NCI-H1092 (cell line): ENCODE measurements at regions not wholly inside any gene's neighbourhood (a gene's known extent, or its start where the extent isn't known, plus 50 kb on each side); places are given as distances from the start of the nearest gene placed in this dataset.
"Not testable (repeated sequence)": the region's sequence is repeated elsewhere in the genome, so short reads cannot be mapped to it uniquely, and the experiment has no call there.

ENCODE experiments used
- DNase-seq: peaks from one replicate; lab custom pipeline; 2025; lab: John Stamatoyannopoulos, UW

GRCh38 chr2:149863227-149863626 lies 275.7 kb upstream of the MMADHC start:
- no peak for DNase-seq

GRCh38 chr2:149861034-149861433 lies 273.5 kb upstream of the MMADHC start:
- DNase-seq, result no peak

- DNase-seq, result no peak
Measured at GRCh38 chr2:149860276-149860921, 272.8 kb upstream of the MMADHC start.

GRCh38 chr2:149858901-149859634 lies 271.5 kb upstream of the MMADHC start:
- DNase-seq, result no peak

- no peak for DNase-seq
Measured at GRCh38 chr2:149858216-149858615, 270.6 kb upstream of the MMADHC start.

DNA sequence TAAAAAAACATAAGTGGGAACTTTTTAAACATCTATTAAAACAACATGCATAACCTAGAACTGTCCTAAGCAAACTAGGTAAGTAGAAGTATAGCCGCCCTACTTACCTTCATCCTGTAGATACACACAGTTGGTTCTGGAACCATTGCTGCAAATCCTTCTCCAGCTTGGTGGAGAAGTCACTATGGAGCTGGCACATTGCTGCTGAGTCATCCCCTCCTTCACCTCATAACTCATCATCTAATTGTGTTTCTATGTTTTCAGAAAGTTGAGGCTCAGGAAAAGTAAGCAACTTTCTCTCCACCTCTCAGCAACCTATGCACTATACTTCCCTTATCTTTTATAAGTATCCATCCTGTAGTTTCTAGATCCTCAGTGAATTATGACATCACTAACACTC lies 269.8 kb upstream of the MMADHC start:
- DNase-seq, result no peak

GRCh38 chr2:149855859-149856258 lies 268.3 kb upstream of the MMADHC start:
- DNase-seq, result not testable (repeated sequence)

GRCh38 chr2:149849591-149849990 lies 262.0 kb upstream of the MMADHC start:
- no peak for DNase-seq

DNA sequence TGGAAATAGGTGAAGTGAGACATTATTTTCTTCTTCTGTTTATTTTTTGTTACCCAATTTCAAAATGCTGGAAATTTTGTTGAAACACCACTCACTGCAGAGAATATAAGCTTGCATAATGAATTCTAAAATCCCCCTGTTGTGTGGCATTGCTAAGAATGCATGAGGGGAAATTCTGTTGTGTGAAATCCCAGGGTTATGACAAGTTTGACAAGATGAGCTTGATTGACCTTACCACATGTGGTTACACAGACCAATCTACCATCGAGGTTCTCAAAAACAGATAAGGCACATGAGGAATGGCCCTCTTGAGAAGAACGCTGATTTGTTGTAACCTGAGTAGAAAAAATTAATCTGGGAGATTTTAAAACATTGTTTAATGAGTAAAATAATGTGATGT lies 261.6 kb upstream of the MMADHC start:
- no peak for DNase-seq

DNA sequence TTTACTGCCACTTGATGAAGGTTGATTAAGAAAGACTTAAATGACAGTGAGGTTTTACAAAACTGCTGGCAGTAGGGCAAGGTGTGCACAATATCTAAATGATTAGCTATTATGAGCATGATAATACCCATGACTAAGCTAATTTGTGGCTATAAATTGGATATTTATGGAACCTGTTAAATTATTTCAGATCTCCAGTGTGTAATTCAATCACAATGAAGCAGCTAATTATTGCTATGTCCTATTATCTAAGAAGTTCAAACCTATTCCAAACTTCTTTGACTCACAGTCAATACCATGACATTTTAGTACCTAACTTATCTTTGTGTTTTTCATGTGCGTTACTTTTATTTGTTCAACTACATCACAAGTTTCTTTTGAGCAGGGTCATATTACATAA lies 253.8 kb upstream of the MMADHC start:
- no peak for DNase-seq

- DNase-seq, result no peak
Measured at GRCh38 chr2:149832324-149832723, 244.7 kb upstream of the MMADHC start.

GRCh38 chr2:149828520-149829210 lies 241.1 kb upstream of the MMADHC start:
- DNase-seq, result no peak

DNA sequence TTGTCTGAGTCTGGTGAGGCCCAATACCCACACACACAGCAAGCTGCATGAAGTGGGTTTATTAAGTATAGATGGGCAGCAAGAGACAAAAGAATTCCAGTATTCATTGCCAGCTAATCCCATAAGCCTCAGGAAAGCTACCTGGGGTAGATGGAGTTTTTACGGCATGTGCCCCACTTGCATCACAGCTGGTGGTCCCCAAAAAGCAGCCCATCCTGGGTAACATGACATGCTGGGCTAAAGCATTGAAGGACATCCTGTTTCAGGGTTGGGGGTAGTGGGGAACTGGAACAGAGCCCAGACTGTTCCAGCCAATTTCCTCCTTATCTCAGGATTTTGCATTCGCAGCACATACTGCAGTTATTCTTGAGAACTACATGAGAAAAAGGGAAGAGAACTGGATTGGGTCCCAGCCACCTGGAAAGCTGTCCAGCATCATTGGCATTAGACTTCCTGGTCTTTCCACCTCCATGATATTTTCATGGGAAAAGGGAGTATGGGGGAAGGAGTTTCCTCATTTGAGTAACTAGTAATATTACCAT lies 240.1 kb upstream of the MMADHC start:
- DNase-seq, result no peak

DNA sequence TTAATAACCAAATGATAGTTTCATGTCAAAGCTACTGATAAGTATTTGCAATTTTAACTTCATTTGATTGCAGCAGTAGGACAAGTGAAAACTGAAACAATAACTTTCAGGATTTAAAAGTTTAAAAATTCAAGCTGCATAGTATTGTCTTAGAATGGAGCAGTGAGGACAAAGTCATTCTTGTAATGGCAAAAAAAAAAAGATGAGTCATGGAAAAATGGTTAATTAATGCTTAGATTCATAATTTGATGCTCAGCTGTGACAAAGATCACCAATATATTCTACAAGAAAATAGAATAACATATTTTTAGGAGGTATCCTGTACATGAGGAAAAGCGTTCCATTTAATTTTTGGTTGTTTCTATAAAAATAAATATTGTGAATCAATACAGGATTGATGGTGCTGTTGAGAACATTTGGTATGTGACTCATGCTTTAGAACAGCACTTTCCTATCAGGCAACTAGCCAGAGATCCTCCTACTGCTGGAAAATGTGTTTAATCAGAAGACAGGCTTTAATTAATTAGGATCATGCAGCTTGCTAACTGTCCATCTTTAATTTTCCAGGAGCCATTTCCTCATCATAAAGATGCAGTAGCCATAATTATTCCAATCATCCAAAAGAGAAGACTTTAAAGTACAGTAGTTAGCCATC lies 239.0 kb upstream of the MMADHC start:
- DNase-seq, result no peak

DNA sequence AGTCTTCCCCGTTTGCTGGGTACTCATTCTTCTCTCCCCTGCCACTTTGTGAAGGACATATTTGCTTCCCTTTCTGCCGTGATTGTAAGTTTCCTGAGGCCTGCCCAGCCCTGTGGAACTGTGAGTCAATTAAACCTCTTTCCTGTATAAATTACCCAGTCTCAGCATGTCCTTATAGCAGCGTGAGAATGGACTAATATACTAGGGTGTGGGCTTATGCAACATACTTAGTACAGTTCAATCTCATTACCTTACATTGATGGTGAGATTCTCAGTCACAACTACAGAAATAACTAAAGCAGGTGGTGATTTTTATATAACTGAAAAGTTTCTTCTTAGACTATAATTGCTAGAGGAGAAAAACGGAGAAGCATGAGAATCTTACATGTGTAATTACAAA lies 237.9 kb upstream of the MMADHC start:
- no peak for DNase-seq

DNA sequence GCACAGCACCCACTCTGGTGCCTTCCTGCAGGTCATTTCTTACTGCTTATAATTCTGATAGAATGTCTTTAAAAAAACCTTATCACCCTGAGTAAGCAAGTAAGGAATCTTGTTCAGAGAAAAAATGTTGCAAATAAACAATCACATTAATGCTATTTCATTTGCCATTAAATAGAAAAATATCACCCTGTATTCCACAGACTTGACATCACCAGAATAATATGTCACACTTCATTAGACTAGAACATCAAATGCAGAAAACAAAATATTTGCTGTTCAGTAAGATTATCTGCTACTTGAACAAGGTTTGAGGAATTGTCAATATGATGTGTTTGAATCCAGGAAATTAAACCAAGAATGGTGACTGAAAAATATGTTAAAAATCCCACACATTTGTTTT lies 236.6 kb upstream of the MMADHC start:
- DNase-seq, result no peak

- DNase-seq, result no peak
Measured at GRCh38 chr2:149819356-149819957, 231.9 kb upstream of the MMADHC start.

DNA sequence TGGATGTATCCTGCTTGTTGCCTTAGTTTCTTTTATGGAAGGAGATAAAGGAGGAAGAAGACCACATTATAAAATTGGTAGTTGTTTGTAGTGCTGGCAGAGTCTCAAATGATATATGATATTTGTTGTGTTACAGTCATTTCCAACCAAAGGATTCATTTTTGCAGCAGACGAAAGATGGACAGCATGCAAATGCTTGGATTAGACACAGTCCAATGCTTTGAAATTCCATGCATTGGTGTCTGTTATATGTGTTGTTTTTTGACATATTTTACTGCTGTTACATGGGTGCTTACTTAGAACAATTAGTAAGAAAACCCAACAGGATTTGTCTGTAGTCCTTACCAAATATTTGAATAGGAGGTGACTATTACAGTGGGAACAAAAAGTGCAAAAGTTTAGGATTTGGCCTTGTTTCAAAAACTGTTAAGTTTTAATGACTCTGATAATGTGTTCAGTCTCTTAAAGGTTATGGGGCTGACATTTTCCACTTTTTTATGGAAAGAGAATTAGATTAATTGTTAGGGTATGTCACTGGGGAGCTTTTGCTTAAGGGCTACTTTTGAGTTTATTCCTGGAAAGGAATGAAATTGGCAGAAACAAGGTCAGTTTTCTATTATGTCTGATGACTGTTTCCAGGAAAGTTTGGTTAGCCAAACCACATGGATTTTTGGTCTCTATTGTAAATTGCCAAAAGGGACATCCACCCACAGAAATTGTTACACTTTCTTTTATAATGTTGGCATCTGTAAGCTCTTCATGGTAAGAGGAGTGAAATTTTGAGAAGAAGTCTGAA lies 229.4 kb upstream of the MMADHC start:
- DNase-seq, result no peak

DNA sequence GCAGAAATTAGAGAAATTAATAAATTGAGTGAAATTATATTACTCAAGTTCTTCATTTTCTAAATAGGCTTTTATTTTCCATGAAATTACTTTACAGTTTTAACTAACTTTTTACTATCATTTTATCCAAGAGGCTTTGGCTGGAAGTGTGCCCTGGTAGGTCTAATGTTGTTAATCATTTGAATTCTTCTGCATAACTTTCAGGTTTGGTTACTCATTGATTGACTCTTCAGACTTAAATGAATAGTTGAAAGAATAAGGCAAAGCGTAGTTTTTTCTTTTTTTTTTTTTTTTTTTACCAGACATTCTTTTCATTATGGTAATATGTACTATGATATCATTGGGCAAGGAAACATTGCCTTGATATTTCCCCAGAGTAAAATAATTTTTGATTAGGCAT lies 228.4 kb upstream of the MMADHC start:
- no peak for DNase-seq

DNA sequence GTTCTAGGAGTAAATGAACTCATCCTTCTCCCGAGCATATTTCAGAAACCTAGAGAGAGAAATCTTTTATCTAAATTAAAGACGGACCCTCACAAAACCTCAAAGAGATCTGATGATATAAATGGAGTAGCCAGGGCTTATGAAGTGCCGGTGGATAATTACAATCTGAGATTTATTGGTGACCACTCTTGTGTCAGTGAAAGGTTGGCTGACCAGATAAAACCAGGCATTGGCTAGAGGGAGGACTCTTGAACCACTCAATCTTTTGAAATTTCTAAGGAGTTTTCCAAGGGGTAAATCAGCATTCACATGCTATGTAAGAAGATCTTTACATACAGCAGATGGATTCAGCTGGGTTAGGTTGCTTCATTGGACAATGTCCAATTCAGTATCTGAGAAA lies 227.3 kb upstream of the MMADHC start:
- no peak for DNase-seq

DNA sequence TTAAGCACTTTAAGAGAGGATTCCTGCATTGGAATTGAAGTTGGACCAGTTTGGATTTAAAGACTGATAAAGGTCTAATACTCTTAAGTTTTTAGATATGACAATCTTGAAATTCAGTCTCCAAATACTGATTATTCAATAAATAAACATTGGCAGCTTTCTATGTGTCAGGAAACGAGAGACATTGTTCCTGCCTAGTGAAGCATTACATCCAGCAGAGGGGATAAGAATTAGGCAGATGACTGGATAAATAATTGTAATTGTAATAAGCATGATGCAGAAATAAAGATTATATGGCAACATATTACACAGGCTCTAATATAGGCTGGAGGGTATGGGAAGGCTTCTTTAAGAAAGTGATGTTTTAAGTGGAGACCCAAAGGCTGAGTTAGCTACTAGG lies 226.5 kb upstream of the MMADHC start:
- no peak for DNase-seq
